HK-2 (cell line): ENCODE measurements at regions not wholly inside any gene's neighbourhood (a gene's known extent, or its start where the extent isn't known, plus 50 kb on each side); places are given as distances from the start of the nearest gene placed in this dataset.

Experiments
- DNase-seq: peaks from one replicate; pipeline ENCODE4 v3.0.0-alpha.2; 2018; ENCODE audit not compliant: unreplicated experiment

GRCh38 chr16:86317813-86318650, 192.3 kb upstream of the FOXF1 start:
- no peak for DNase-seq

DNA sequence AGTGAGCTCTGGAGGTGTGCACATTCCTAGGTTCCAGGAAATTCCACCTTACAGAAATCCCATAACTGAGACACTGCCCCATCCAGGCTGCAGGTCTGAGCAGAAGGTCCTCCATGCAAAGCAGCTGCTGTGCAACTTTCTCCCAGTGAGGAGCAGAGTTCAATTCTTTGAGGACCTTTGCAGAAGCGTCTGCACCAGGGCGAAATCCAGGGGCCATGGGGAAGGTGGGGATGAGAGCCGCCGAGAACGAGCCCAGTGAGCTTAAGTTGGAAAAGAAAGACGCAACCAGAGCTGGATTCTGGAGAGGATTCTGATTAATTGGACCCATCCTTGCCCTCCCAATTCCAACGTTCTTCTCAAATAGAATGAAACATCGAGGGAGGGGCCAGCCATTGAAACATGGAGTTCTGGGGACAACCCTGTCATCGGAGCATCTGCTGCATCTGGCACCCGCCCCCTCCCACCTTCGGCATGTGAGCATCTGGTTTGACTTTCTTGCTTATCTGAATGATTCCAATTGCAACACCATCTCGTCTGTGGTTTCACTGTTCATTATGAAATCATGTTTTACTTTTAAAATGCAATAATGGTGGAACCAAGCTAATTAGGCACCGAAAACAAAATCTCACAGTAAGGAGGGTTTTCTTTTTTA, 190.6 kb upstream of the FOXF1 start:
- DNase-seq: no peak

DNA sequence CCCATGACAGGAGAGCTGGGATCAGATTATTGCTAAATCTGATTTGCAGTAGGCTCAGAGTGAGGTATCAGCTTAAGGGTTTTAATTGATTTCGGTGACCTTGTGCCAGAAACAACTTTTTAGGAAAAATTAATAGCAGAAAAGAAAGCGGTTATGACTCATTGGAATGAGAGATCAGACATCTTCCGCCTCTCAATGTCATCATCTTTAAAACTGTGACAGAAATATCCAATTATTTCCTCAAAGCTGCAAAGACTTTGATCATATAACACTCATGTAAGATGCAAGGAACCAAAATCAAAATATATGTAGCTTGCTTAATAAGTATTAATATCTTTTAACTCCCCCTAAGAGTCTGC, 190.1 kb upstream of the FOXF1 start:
- no peak for DNase-seq

DNA sequence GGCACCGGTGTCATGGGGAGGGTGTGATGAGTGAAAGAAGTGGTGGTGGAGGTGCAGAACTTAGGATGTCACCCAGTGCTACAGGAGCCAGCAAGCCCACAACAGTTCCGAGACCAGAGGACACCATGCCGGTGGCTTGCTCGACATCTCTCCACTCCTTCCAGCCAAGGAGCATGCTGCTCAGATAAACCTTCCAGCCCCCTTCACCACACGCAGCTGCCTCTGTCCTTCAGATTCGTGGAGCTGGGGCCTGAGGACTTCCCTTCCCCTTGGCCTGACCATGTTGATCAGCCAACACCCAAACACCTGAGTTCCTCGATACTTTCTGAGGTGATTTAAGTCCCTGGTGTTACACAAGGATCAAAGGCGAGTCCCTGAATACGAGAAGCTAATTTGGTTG, 188.8 kb upstream of the FOXF1 start:
- no peak for DNase-seq

DNA sequence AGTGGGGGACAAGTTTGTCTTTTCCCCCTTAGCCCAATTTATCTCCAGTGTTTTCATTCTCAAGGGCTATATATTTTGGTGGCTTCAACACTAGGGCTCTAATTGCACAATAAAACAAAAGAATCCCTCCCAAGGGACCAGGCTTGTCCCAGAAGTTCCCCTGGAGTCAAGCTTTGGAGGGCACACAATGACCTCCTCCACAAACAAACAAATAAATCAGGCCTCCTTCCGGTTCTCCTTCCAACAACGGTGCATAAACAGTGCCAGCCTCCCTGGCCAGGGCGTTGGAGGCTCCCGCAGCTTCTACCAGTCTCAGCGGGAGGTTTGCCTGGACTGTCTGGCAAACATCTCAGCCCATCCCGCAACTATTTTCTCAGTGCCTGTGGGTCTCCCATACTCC, 188.0 kb upstream of the FOXF1 start:
- DNase-seq: no peak

DNA sequence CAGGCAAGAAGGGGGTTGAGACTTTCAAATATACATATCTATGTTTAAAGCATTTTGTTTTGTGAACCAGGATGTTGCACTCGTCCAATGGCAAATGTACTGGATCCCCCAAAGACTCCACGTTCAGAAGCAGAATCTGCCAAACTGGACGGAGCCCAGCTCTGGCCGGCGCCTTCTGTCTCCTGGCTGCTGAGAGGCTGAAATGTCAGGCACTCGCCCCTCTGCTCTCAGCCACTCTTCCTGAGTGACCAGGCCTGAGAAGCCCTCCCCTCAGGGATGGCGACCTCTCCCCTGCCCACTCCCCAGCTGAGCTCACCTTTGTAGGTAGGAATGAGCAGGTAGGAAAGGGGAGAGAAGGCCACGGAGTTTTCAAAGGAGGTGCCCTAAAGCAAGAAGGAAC, 187.5 kb upstream of the FOXF1 start:
- DNase-seq: no peak

GRCh38 chr16:86324320-86324719, 186.0 kb upstream of the FOXF1 start:
- DNase-seq: no peak

- no peak for DNase-seq
Measured at GRCh38 chr16:86325360-86325759, 185.0 kb upstream of the FOXF1 start.

DNA sequence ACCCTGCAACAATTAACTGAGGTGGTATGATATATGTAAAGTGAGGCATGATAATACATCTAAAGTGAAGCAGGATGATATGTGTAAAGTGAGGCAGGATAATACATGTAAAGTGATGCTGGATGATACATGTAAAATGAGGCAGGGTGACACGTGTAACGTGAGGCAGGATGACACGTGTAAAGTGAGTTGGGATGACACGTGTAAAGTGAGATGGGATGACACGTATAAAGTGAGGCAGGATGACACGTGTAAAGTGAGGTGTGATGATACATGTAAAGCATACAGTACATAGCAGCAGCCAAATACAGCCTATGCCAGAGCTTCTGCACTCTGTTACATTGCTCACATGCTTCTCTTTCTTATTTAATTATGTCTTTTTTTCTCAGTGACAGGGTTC, 184.4 kb upstream of the FOXF1 start:
- DNase-seq: no peak

- DNase-seq: no peak
Measured at GRCh38 chr16:86327321-86327720, 183.0 kb upstream of the FOXF1 start.

DNA sequence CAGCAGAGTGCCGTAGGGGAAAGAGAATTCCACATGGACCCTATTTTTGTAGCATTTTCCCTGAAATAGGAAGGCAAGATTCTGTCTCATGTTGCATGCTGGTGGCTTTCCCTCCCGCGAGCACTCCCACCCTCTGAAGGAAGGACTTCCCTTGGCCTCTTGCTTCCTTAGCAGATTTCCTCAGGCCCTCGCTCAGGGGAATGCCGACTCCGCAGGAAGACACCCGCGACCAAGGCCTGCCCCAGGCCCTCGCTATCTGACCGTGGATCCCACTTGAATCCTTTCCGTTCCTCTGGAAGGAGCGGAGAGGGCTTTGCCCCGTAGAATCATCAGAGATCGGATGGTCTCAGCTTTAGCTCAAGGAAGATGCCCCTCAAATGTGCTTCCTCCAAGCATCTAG, 179.4 kb upstream of the FOXF1 start:
- no peak for DNase-seq

- no peak for DNase-seq
Measured at GRCh38 chr16:86334079-86334635, 176.2 kb upstream of the FOXF1 start.

- DNase-seq: no peak
Measured at GRCh38 chr16:86335266-86336172, 174.8 kb upstream of the FOXF1 start.

- no peak for DNase-seq
Measured at GRCh38 chr16:86337138-86337537, 173.2 kb upstream of the FOXF1 start.

- no peak for DNase-seq
Measured at GRCh38 chr16:86337581-86338402, 172.5 kb upstream of the FOXF1 start.

- no peak for DNase-seq
Measured at GRCh38 chr16:86338403-86339115, 171.8 kb upstream of the FOXF1 start.

DNA sequence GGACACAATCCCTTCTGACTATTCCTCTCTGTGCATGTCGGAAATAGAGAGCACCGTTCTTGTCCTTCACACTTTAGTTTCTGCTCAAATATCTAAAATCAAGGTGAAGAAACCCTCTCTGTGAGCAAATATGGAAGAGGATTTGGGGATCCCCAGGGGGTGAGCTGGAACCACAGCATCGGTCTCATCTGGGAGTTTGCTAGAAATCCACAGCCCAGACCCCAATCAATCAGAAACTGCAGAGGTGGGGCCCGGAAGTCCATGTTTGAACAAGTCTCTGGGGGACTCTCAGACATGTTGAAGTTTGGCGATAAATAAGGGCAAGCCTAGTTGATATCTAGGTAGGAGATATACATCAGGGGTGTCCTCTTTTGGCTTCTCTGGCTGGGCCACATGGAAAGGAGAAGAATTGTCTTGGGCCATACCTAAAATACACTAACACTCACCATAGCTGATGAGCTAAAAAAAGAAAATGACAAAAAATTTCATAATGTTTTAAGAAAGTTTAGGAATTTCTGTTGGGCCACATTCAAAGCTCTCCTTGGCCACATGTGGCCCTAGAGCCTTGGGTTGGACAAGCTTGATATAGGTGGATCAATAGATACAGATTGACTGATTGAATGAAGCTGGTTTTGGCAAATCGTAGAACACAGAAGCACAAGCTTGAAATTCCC, 168.0 kb upstream of the FOXF1 start:
- no peak for DNase-seq

- DNase-seq: no peak
Measured at GRCh38 chr16:86343027-86343795, 167.1 kb upstream of the FOXF1 start.
